Breast epithelium (tissue), 4 donors: ENCODE measurements at regions not wholly inside any gene's neighbourhood (a gene's known extent, or its start where the extent isn't known, plus 50 kb on each side); places are given as distances from the start of the nearest gene placed in this dataset.
"Not testable (repeated sequence)": the region's sequence is repeated elsewhere in the genome, so short reads cannot be mapped to it uniquely, and the experiment has no call there.

Source experiments
- DNase-seq, 2 donors: peaks; one replicate each; pipeline ENCODE4 v3.0.0-alpha.2; 2019; ENCODE audit warnings: low spot score in 2 of 2
- H3K27ac ChIP-seq, 2 donors: fragments of 200-600 bp; sonication (generic) in 1 of 2; one replicate each; pipeline ENCODE4 v1.5.1; 2016 to 2019; ENCODE audit warnings: mild to moderate bottlenecking in 1 of 2
- H3K27me3 ChIP-seq, 2 donors: fragments of 200-600 bp; sonication (generic) in 1 of 2; one replicate each; pipeline versions ENCODE4 v1.5.1 to v1.6.0; 2017 to 2019; ENCODE audit warnings: control low read depth in 1 of 2, mild to moderate bottlenecking in 1 of 2
- H3K36me3 ChIP-seq: fragments of 200-600 bp; one replicate; pipeline ENCODE4 v1.5.1; 2019
- H3K4me1 ChIP-seq, 2 donors: fragments of 200-600 bp; sonication (generic); one replicate each; pipeline ENCODE4 v1.5.1; 2016 to 2019; ENCODE audit warnings: control low read depth in 1 of 2
- H3K4me3 ChIP-seq, 3 donors: fragments of 200-600 bp; sonication (generic); 1 replicate in 2 of 3; 2 replicates in 1 of 3; pipeline ENCODE4 v1.5.1; 2016 to 2019; ENCODE audit warnings: mild to moderate bottlenecking in 3 of 3, moderate library complexity in 2 of 3
- H3K9me3 ChIP-seq, 2 donors: fragments of 200-600 bp; sonication (generic) in 1 of 2; one replicate each; pipeline ENCODE4 v1.5.1; 2016 to 2019; ENCODE audit warnings: control low read depth in 1 of 2
- POLR2A ChIP-seq: fragments of 450-650 bp; IDR thresholded peaks from one replicate; pipeline ENCODE4 v1.6.1; 2016; ENCODE audit warnings: antibody characterized with exemption, mild to moderate bottlenecking, moderate library complexity
- POLR2AphosphoS5 ChIP-seq, 3 donors: sonication (generic); formaldehyde crosslinking; IDR thresholded peaks; one replicate each; pipeline ENCODE4 v1.6.1; 2017; ENCODE audit warnings: antibody characterized with exemption in 3 of 3
- intact Hi-C: fragments of 100-400 bp; cut with DNase I; formaldehyde crosslinking; loops from one replicate; pipeline ENCODE4 v1.15.1; 2023; ENCODE audit warnings: low total_unique reads
- TF ChIP-seq, protein P1 (sequence below), 3 donors: fragments of 450-650 bp; IDR thresholded peaks; one replicate each; pipeline ENCODE4 v1.5.1; 2016 to 2017; ENCODE audit warnings: antibody characterized with exemption in 3 of 3, mild to moderate bottlenecking in 3 of 3, moderate library complexity in 3 of 3

DNA sequence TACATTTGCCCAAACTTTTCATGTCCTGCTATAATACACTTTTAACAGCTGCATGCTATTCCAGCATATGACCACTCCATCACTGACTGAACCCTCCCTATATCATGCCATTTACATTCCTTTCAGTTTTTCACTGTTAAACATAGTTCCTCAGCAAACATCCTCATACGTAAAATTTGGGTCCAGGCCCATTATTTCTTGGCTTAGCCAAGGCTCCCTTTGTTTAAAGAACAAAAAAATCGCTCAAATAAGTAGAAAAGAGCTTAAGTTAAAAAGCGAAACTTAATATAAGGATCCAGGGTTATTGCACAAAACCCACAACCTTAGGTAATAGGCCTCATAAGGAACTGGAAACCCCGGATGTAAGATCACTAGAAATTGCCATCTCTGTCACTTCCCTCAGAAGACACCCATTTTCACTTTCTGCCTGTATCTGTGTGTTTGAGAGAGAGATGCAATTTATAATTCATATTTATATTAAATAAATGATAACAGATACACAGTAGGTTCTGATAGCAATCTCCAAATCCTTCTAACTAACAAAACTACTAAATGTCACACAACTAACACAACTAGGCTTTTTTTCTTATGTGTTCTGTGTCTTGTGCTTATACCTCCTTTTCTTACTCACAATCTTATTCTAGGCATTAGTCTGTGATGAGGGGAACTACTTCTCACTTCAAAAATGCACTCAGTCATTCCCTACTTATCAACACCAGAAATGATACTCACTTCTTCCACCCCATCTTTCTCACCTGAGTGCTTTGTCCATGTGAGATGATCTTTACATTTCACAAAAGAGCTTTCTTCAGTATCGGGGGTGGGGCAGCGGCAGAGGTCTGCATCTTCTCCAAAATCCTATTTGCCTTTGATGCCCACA, 59.9 kb upstream of the FAM241A start:
- Histone ChIP-seq H3K27ac (peak overlapping the region in 1 of 2 donors; percentile 43), H3K36me3 (no peaks in the 10 kb centered on the region), H3K4me1 (no peaks in the 10 kb centered on the region), H3K4me3 (no peak overlapping the region), H3K9me3 (no peaks in the 10 kb centered on the region), H3K27me3 (no peaks in the 10 kb centered on the region)
- intact Hi-C loops = no loop called here
- DNase-seq = no peak
- no peak for TF ChIP-seq POLR2A
- TF ChIP-seq POLR2AphosphoS5 (IDR thresholded peaks at IDR 0.05) = no peak
- TF ChIP-seq, protein P1, sequence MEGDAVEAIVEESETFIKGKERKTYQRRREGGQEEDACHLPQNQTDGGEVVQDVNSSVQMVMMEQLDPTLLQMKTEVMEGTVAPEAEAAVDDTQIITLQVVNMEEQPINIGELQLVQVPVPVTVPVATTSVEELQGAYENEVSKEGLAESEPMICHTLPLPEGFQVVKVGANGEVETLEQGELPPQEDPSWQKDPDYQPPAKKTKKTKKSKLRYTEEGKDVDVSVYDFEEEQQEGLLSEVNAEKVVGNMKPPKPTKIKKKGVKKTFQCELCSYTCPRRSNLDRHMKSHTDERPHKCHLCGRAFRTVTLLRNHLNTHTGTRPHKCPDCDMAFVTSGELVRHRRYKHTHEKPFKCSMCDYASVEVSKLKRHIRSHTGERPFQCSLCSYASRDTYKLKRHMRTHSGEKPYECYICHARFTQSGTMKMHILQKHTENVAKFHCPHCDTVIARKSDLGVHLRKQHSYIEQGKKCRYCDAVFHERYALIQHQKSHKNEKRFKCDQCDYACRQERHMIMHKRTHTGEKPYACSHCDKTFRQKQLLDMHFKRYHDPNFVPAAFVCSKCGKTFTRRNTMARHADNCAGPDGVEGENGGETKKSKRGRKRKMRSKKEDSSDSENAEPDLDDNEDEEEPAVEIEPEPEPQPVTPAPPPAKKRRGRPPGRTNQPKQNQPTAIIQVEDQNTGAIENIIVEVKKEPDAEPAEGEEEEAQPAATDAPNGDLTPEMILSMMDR (IDR thresholded peaks at IDR 0.05) = no peak

DNA sequence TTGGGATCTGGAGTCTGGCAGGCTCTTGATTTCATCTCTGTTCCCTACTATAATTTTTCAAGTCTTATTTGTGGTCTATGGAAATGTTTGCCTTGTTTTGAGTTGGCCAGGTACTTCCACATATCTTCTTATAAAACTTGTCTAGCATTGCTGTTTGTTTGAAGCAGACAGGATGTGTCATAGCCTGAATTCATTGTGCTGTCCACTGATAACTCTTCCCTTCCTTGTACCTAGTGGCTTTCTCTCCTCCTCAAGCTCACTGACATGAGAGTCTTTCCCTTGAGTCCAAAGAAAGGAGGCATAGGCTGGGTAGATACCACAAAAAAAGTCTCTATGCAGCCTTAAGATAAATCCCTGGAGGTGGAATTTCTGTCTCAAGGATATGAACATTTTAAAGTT, 59.2 kb upstream of the FAM241A start:
- intact Hi-C loops = no loop called here
- H3K4me1 ChIP-seq = no peaks in the 10 kb centered on the region

DNA sequence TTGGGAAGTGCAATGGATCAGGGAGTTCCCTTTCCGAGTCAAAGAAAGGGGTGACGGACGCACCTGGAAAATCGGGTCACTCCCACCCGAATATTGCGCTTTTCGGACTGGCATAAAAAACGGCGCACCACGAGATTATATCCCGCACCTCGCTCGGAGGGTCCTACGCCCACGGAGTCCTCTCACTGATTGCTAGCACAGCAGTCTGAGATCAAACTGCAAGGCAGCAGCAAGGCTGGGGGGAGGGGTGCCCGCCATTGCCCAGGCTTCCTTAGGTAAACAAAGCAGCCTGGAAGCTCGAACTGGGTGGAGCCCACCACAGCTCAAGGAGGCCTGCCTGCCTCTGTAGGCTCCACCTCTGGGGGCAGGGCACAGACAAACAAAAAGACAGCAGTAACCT, 58.6 kb upstream of the FAM241A start:
- H3K27me3 ChIP-seq, H3K4me3 ChIP-seq, DNase-seq, intact Hi-C loops, H3K36me3 ChIP-seq, H3K27ac ChIP-seq, H3K4me1 ChIP-seq, H3K9me3 ChIP-seq: not testable (repeated sequence)

More for the DNA sequence above, 59.2 kb upstream of the FAM241A start:
- TF ChIP-seq POLR2AphosphoS5 (IDR thresholded peaks at IDR 0.05) (no peak), POLR2A (no peak)
- TF ChIP-seq, protein P1 (IDR thresholded peaks at IDR 0.05) = no peak
- DNase-seq = no peak
- H3K27me3 ChIP-seq = no peaks in the 10 kb centered on the region
- no peaks in the 10 kb centered on the region for H3K36me3 ChIP-seq
- no peak overlapping the region for H3K27ac ChIP-seq
- H3K9me3 ChIP-seq = no peaks in the 10 kb centered on the region
- no peak overlapping the region for H3K4me3 ChIP-seq

DNA sequence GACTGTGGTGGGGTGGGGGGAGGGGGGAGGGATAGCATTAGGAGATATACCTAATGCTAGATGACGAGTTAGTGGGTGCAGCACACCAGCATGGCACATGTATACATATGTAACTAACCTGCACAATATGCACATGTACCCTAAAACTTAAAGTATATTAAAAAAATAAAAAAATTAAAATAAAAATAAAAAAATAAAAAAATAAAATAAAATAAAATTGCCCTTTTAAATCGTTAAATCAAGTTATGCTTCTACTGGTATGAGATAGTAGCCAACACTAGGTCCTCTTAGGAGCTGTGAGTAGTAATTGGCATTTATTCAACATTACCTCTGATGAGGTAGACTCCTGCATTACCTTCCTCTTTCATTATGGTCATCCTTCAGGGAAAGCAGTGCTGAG, 52.9 kb upstream of the FAM241A start:
- H3K4me3 ChIP-seq, H3K36me3 ChIP-seq, H3K27me3 ChIP-seq, H3K4me1 ChIP-seq, H3K9me3 ChIP-seq, H3K27ac ChIP-seq, DNase-seq, intact Hi-C loops: not testable (repeated sequence)

DNA sequence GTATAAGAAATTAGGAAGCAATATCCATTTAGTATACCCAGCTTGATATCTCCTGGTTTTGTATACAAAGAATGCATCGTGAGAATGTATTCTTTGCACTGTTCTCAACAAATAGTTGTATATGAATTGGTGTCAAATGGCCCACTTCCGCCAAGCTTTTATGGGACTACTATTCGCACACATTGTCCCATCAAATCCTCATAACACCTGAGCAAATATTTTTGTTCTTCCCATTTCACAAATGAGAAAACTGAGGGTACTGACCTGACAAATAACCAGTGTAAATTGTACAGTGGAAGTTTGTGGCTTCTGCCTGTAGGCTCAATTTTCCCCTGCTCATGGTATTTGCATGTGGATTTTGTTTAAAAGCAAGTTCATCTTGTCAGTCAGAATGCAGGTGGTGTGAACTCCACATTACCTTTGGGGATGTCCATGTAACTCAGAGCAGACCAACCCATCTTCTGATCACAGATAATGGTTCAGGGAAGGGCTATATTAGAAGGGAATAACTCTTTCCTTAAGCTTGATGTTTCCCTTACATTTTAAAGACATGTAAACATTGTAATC, 51.5 kb upstream of the FAM241A start:
- TF ChIP-seq, protein P1 (IDR thresholded peaks at IDR 0.05) = no peak
- TF ChIP-seq POLR2AphosphoS5 (IDR thresholded peaks at IDR 0.05) (no peak), POLR2A (no peak)
- Histone ChIP-seq H3K4me1 (no peaks in the 10 kb centered on the region), H3K27me3 (no peaks in the 10 kb centered on the region), H3K9me3 (no peaks in the 10 kb centered on the region), H3K36me3 (no peaks in the 10 kb centered on the region), H3K4me3 (no peak overlapping the region), H3K27ac (no peak overlapping the region)
- intact Hi-C loops = no loop called here
- no peak for DNase-seq

DNA sequence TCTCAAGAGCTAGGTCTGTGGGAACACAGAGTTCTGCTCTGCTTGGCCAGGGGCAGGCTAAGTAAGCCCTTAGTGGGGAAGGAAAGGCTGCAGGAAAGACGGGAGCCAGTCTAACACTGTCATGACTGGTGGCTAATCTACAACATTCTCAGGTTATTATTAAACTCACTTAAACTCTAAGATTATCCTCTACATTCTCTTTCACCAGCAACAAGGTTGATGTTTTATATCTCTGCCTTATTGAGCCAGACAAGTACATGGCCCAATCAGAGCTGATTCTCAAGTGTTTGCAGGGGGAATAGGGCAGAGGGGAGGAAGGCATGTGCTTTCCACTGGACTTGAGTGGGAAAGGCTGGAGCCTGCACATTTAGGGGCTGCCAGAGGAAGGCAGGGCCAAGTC, 50.9 kb upstream of the FAM241A start:
- Histone ChIP-seq H3K36me3 (no peaks in the 10 kb centered on the region), H3K27me3 (no peaks in the 10 kb centered on the region), H3K9me3 (no peaks in the 10 kb centered on the region), H3K4me3 (no peak overlapping the region), H3K27ac (no peak overlapping the region), H3K4me1 (no peaks in the 10 kb centered on the region)
- DNase-seq = no peak
- TF ChIP-seq, protein P1 (IDR thresholded peaks at IDR 0.05) = no peak
- TF ChIP-seq POLR2AphosphoS5 (IDR thresholded peaks at IDR 0.05) = no peak
- TF ChIP-seq POLR2A = no peak
- intact Hi-C loops = no loop called here
